Erythroblast (primary cell): ENCODE measurements at regions not wholly inside any gene's neighbourhood (a gene's known extent, or its start where the extent isn't known, plus 50 kb on each side); places are given as distances from the start of the nearest gene placed in this dataset.

Experiments
- DNase-seq, 2 experiments: peaks; one replicate each; lab custom pipeline; 2025; lab: John Stamatoyannopoulos, UW
- GATA1 ChIP-seq: IDR thresholded peaks from 2 replicates; pipeline ENCODE4 v1.6.1; 2011; ENCODE audit warnings: low read depth, mild to moderate bottlenecking, control low read depth, low read length, moderate library complexity
- POLR2A ChIP-seq: IDR thresholded peaks from 2 replicates; pipeline ENCODE4 v1.6.1; 2011; ENCODE audit warnings: mild to moderate bottlenecking, low read length

DNA sequence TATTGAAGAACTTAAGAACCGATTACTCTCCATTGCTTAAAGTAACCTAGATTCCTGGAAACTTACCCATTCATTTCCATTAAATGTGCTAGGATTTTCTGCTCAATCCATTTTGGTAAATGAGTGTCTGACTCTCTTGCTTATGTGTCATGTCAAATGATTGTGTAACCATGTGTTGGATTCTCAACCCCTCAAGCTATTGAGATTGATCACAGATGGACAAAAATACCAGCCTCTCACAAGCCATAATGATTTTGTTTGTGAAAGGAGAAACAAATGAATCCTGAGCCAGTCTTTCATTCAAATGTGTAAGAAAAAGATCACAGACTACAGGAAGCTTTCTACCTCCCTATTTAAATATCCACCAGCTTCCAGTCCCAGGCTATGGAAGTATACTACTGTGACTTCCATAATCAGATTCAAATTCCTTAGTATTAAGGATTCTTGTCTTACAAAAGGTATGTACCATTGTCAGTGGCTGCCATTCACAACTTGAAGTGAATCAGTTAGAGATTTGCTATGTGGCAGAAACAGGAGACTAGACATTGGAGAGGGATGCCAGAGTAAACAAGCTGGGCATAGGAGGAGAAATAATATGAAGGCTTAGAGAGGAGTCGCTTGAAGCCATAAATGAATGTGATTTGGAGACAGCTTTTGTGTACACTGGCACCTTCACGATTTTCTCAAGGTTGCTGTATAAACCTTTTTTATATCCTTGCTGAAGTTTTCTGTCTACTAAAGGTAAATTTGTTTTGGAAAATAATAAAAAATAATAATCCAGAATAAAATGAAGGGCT is 498.5 kb upstream of the SETBP1 start:
- no peak for DNase-seq
- TF ChIP-seq GATA1 (no peak), POLR2A (no peak)

- TF ChIP-seq GATA1 (no peak), POLR2A (no peak)
- no peak for DNase-seq
Measured at GRCh38 chr18:44186001-44186400, 494.7 kb upstream of the SETBP1 start.

GRCh38 chr18:44187090-44187489 is 493.6 kb upstream of the SETBP1 start:
- DNase-seq = no peak
- TF ChIP-seq POLR2A = no peak
- no peak for TF ChIP-seq GATA1

DNA sequence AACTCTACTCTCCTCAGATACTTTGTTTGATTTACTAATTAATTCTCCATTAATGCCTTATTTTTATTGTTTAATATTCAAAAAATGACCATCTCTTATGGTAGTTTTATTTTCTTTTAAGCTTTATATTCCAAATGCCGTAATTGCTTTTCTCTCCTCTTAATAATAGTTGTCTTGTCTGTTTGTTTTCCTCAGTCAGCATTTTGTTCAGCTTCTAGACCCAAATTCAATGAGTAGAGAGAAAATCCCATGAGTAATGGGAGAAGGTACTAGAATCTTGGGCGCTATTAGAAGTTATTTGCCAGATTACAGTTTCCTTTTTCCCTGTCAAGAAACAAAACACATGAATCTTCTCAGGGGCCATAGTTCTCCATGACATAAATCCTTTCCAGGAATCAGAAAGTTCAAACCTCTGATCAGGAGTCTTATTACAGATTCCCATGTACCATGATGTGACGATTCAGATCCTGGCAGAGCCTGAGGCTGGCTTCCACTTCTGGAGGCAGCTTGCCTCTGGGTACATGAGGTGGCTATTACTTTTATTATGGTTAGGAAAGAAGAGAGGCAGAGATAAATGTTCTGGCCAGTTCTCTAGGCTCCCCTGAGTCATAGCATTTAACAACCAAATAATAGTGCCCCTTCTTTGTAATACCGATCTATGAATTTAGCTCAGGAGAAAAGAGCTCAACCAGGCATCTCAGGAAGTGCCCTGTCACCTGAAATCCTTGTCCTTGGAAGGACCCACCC is 485.1 kb upstream of the SETBP1 start:
- DNase-seq = no peak
- TF ChIP-seq POLR2A = no peak
- no peak for TF ChIP-seq GATA1

DNA sequence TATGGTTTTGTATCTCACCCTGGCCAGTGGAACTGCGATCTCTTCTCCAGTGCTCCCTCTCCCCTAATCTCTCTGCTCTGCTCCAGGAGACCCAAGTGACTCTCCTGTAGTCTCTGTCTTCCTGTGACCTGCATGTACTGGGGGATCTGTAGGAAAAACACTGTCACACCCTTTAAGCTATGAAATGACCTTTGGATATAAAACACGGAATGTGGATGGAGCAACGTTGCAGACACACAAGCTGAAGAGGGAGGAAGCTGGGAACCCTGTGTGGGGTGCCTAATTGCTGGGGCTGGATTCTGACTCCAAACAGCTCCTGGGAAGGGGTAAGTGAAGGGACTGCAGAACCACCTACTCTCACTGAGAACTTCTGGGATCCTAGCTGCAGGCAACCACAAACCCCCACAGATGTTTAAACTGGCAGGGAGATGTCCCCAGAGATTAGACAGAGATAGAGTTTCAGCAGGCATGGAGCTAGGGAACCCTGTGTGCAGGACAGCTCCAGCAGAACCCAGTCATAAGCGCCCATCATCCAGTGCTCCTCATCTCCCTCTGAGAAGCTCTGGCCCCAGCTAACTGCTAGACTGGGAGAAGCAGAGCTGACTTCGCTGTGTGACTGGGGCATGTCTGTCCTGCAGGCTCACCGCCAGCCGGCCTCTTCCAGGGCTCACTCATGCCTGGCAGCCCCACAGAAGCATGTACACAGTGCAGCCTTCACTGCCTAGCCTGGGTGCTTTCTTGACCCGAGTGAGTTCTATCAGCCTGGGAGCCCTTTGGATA is 482.7 kb upstream of the SETBP1 start:
- no peak for DNase-seq
- TF ChIP-seq GATA1 = no peak
- TF ChIP-seq POLR2A = no peak

- no peak for DNase-seq
- TF ChIP-seq GATA1 (no peak), POLR2A (no peak)
Measured at GRCh38 chr18:44198612-44199284, 481.9 kb upstream of the SETBP1 start.

- DNase-seq = no peak
- TF ChIP-seq GATA1 (no peak), POLR2A (no peak)
Measured at GRCh38 chr18:44213293-44213692, 467.4 kb upstream of the SETBP1 start.

- TF ChIP-seq GATA1 (no peak), POLR2A (no peak)
- DNase-seq = no peak
Measured at GRCh38 chr18:44214396-44214795, 466.3 kb upstream of the SETBP1 start.

DNA sequence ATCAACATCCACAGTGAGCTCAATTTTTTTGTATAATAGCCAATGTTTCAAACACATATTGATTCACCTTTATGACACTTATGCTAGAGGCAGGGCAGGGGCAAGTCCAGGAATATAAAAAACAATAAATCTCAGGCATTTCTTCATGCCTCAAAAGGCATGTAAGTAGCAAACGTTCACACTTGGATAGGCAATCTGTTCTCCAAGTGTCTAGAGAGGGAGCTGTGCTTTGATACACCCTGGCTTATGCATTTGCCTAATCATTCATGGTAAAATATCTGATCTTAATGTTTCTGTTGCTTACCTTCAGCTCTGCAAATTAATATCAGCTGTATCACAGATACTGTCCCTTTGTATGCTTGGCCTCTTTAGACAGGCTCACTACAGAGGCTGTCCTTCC is 464.5 kb upstream of the SETBP1 start:
- DNase-seq = no peak
- no peak for TF ChIP-seq GATA1
- TF ChIP-seq POLR2A = no peak

DNA sequence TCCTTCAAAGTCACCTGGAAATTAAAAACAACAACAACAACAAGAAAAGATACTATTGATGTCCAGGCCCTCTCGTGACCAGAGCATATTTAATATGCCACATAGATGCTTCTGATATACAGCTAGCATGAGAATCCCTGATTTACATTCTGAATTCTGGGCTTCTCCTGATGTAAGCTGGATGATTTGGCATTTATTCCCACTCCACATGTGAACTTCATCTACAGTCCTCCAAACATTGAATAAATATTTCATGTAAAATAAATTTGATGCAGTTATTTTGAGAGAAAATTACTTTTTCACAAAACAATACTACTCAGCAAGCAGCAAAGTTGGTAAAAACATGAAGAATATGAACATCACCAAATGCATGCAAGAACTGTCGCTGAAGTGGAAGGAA is 453.2 kb upstream of the SETBP1 start:
- no peak for TF ChIP-seq POLR2A
- no peak for TF ChIP-seq GATA1

DNA sequence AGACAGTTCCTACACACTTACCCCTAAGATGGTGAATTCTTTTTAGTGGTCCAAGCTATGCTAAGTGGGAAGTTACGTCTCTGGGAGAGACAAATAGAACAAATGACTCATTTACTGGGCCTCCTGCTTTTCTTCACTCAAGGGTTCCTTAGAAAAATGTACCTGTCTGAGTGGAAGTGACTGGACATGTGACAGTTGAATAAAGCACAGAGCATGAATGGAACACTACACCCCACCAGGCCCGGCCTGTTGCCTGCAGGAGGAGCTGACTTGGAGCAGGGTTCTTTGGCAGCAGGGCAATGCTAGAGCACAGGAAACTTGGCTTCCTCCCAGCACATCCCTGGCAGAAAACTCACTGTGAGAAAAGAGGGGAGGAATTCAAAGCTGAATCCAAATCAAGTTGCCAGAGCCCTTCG is 451.0 kb upstream of the SETBP1 start:
- DNase-seq = no peak
- TF ChIP-seq GATA1 = no peak
- TF ChIP-seq POLR2A = no peak

More for the DNA sequence above, 453.2 kb upstream of the SETBP1 start:
- DNase-seq = no peak

DNA sequence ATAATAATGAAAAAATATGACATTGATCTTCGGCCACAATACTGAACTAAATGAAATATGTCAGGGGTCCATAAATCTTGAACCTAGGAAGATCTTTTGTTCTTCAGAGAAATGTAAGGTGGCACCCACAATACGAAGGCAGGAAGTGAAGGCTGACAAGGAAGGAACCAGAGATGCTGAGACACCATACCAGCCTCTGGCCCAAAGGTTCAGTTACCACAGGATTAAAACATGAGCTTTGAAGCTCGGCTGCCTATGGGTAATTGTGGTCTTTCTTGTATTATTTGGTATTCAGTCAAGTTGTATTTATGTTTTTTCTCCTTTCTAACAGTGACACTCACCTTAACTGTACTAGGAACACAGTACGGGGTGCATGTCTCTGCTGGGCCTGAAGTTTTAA is 448.8 kb upstream of the SETBP1 start:
- no peak for TF ChIP-seq GATA1
- DNase-seq = no peak

GRCh38 chr18:44232500-44232899 is 448.2 kb upstream of the SETBP1 start:
- DNase-seq = no peak
- TF ChIP-seq POLR2A = no peak

DNA sequence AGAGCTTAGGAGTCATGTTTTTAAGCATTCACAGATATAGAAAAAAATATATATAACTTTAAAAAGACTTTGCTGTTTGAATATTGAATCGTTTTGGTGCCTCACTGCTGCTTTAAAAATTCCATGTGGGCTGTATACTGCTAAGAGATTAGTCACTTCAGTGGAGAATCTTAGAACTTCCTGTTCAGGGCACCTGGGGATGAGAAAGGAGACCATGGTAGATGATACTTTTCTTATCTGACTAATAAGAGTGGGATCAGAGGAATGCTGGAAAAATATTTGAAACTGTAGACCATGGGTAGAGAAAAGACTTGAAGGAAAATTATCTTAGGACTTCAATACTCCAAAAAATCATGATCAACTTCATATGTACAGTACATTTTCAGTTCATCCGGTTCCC is 442.2 kb upstream of the SETBP1 start:
- DNase-seq = no peak
- TF ChIP-seq GATA1 (no peak), POLR2A (no peak)
